Stomach smooth muscle (tissue), 2 donors: ENCODE measurements at regions not wholly inside any gene's neighbourhood (a gene's known extent, or its start where the extent isn't known, plus 50 kb on each side); places are given as distances from the start of the nearest gene placed in this dataset.

ENCODE experiments used
- H3K27ac ChIP-seq: one replicate; pipeline ENCODE4 v1.7.0; 2013; ENCODE audit warnings: mild to moderate bottlenecking, low read length, inconsistent platforms
- H3K27me3 ChIP-seq, 2 donors: one replicate each; pipeline ENCODE4 v1.7.0; 2013; ENCODE audit warnings: low read length in 2 of 2; ENCODE audit not compliant: insufficient read depth in 2 of 2, control insufficient read depth in 1 of 2
- H3K36me3 ChIP-seq, 2 donors: one replicate each; pipeline ENCODE4 v1.7.0; 2013; ENCODE audit warnings: low read length in 2 of 2; ENCODE audit not compliant: control insufficient read depth in 2 of 2, insufficient read depth in 2 of 2
- H3K4me1 ChIP-seq: one replicate; pipeline ENCODE4 v1.7.0; 2013; ENCODE audit warnings: low read length; ENCODE audit not compliant: control insufficient read depth, insufficient read depth
- H3K4me3 ChIP-seq, 2 donors: one replicate each; pipeline ENCODE4 v1.7.0; 2013; ENCODE audit warnings: low read length in 2 of 2
- H3K9ac ChIP-seq, 2 donors: one replicate each; pipeline ENCODE4 v1.7.0; 2013; ENCODE audit warnings: low read length in 2 of 2, mild to moderate bottlenecking in 1 of 2
- H3K9me3 ChIP-seq, 2 donors: one replicate each; pipeline ENCODE4 v1.7.0; 2013; ENCODE audit warnings: low read length in 2 of 2; ENCODE audit not compliant: control insufficient read depth in 2 of 2
- donor health status: healthy.
- donor health status: Pancreatic carcinoma.

- Histone ChIP-seq H3K9me3 (no peaks in the 10 kb centered on the region), H3K36me3 (no peaks in the 10 kb centered on the region), H3K9ac (no peak overlapping the region), H3K27me3 (no peaks in the 10 kb centered on the region), H3K4me1 (peaks cover 16% of the 10 kb centered on the region), H3K4me3 (no peak overlapping the region), H3K27ac (no peak overlapping the region)
Observed at GRCh38 chr12:67455236-67455635, 186.1 kb downstream of the CAND1 start.

- Histone ChIP-seq H3K36me3 (no peaks in the 10 kb centered on the region), H3K4me3 (peak overlapping the region in 1 of 2 donors; percentile 23), H3K9me3 (no peaks in the 10 kb centered on the region), H3K27ac (no peak overlapping the region), H3K9ac (no peak overlapping the region), H3K27me3 (no peaks in the 10 kb centered on the region), H3K4me1 (peaks cover 16% of the 10 kb centered on the region)
Observed at GRCh38 chr12:67456431-67456901, 187.3 kb downstream of the CAND1 start.

- Histone ChIP-seq H3K4me1 (peaks cover 16% of the 10 kb centered on the region), H3K9me3 (no peaks in the 10 kb centered on the region), H3K9ac (no peak overlapping the region), H3K36me3 (no peaks in the 10 kb centered on the region), H3K27me3 (no peaks in the 10 kb centered on the region), H3K4me3 (no peak overlapping the region), H3K27ac (no peak overlapping the region)
Observed at GRCh38 chr12:67457136-67457535, 188.0 kb downstream of the CAND1 start.

GRCh38 chr12:67457778-67458665 is 188.9 kb downstream of the CAND1 start:
- Histone ChIP-seq H3K4me1 (peaks cover 16% of the 10 kb centered on the region), H3K9me3 (no peaks in the 10 kb centered on the region), H3K4me3 (no peak overlapping the region), H3K36me3 (no peaks in the 10 kb centered on the region), H3K27ac (no peak overlapping the region), H3K27me3 (no peaks in the 10 kb centered on the region), H3K9ac (no peak overlapping the region)

- Histone ChIP-seq H3K4me3 (no peak overlapping the region), H3K27me3 (no peaks in the 10 kb centered on the region), H3K27ac (no peak overlapping the region), H3K9ac (no peak overlapping the region), H3K4me1 (peaks cover 16% of the 10 kb centered on the region), H3K9me3 (no peaks in the 10 kb centered on the region), H3K36me3 (no peaks in the 10 kb centered on the region)
Observed at GRCh38 chr12:67459173-67459572, 189.4 kb upstream of the DYRK2 start.

- no peaks in the 10 kb centered on the region for H3K27me3 ChIP-seq
- H3K9ac ChIP-seq: no peak overlapping the region
- H3K27ac ChIP-seq: no peak overlapping the region
- no peaks in the 10 kb centered on the region for H3K9me3 ChIP-seq
- H3K4me1 ChIP-seq: peaks cover 16% of the 10 kb centered on the region
- no peak overlapping the region for H3K4me3 ChIP-seq
- H3K36me3 ChIP-seq: no peaks in the 10 kb centered on the region
Observed at GRCh38 chr12:67459578-67459977, 189.0 kb upstream of the DYRK2 start.

GRCh38 chr12:67460388-67460787 is 188.2 kb upstream of the DYRK2 start:
- no peak overlapping the region for H3K9ac ChIP-seq
- no peak overlapping the region for H3K27ac ChIP-seq
- H3K4me3 ChIP-seq: no peak overlapping the region
- no peaks in the 10 kb centered on the region for H3K27me3 ChIP-seq
- H3K9me3 ChIP-seq: no peaks in the 10 kb centered on the region
- H3K4me1 ChIP-seq: peaks cover 16% of the 10 kb centered on the region
- H3K36me3 ChIP-seq: no peaks in the 10 kb centered on the region

GRCh38 chr12:67468549-67469245 is 179.8 kb upstream of the DYRK2 start:
- Histone ChIP-seq H3K4me1 (peaks cover 10% of the 10 kb centered on the region), H3K9ac (no peak overlapping the region), H3K4me3 (no peak overlapping the region), H3K27me3 (no peaks in the 10 kb centered on the region), H3K36me3 (no peaks in the 10 kb centered on the region), H3K27ac (no peak overlapping the region), H3K9me3 (no peaks in the 10 kb centered on the region)

GRCh38 chr12:67469666-67470065 is 178.9 kb upstream of the DYRK2 start:
- H3K9me3 ChIP-seq: no peaks in the 10 kb centered on the region
- H3K4me3 ChIP-seq: no peak overlapping the region
- no peak overlapping the region for H3K9ac ChIP-seq
- H3K27ac ChIP-seq: peak overlapping the region; percentile 63
- H3K36me3 ChIP-seq: no peaks in the 10 kb centered on the region
- H3K27me3 ChIP-seq: no peaks in the 10 kb centered on the region
- peaks cover 10% of the 10 kb centered on the region for H3K4me1 ChIP-seq

GRCh38 chr12:67471810-67472209 is 176.7 kb upstream of the DYRK2 start:
- Histone ChIP-seq H3K9me3 (no peaks in the 10 kb centered on the region), H3K9ac (no peak overlapping the region), H3K27ac (no peak overlapping the region), H3K27me3 (no peaks in the 10 kb centered on the region), H3K36me3 (no peaks in the 10 kb centered on the region), H3K4me3 (no peak overlapping the region), H3K4me1 (peaks cover 10% of the 10 kb centered on the region)

- no peaks in the 10 kb centered on the region for H3K27me3 ChIP-seq
- H3K4me3 ChIP-seq: no peak overlapping the region
- no peak overlapping the region for H3K9ac ChIP-seq
- H3K36me3 ChIP-seq: no peaks in the 10 kb centered on the region
- H3K4me1 ChIP-seq: peaks cover 10% of the 10 kb centered on the region
- no peaks in the 10 kb centered on the region for H3K9me3 ChIP-seq
- no peak overlapping the region for H3K27ac ChIP-seq
Observed at GRCh38 chr12:67472539-67472938, 176.0 kb upstream of the DYRK2 start.
